Astrocyte (in vitro differentiated cells and primary cell): ENCODE measurements at regions not wholly inside any gene's neighbourhood (a gene's known extent, or its start where the extent isn't known, plus 50 kb on each side); places are given as distances from the start of the nearest gene placed in this dataset.

Experiments used
- CTCF ChIP-seq: IDR thresholded peaks from 2 replicates; pipeline ENCODE4 v1.5.1; 2011; ENCODE audit warnings: low read depth, mild to moderate bottlenecking, inconsistent platforms, low read length, moderate library complexity; ENCODE audit not compliant: insufficient read depth
- EZH2 ChIP-seq: IDR thresholded peaks from 2 replicates; pipeline ENCODE4 v1.6.1; 2012; ENCODE audit warnings: mild to moderate bottlenecking, low read length, inconsistent platforms; ENCODE audit not compliant: insufficient read depth

DNA sequence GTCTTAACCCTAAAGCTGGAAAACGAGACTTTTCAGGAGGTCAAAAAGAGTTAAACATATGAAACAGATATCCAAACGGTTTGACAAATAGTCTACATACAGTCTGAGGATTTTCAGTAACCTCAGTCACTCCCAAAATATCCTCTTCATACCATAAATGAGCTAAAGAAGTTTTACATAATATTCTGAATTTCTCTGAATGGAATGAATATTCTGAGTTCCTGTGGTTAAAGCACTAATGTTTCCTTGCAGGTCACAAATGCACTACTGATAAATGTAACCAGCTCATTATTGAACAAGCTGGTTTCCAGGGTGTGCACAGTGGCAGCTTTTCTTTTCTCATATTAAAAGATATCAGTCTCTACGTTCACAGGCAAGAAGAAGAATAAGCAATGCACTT is 137.4 kb upstream of the POU1F1 start:
- no peak for TF ChIP-seq CTCF
- TF ChIP-seq EZH2, result no peak
